Stimulated activated CD8-positive, alpha-beta memory T cell treated with anti-CD3 and anti-CD28 coated beads, Interleukin-7, amount 100 ng/mL, for 48 hours (primary cell): ENCODE measurements at regions not wholly inside any gene's neighbourhood (a gene's known extent, or its start where the extent isn't known, plus 50 kb on each side); places are given as distances from the start of the nearest gene placed in this dataset.

Experiments used
- DNase-seq, 2 donors: peaks; one replicate each; pipeline ENCODE4 v3.0.0-alpha.2; 2020; ENCODE audit warnings: low read depth in 1 of 2; ENCODE audit errors: extremely low read depth in 1 of 2

GRCh38 chr9:86663905-86664304 is 283.4 kb downstream of the GAS1 start:
- DNase-seq: no peak

GRCh38 chr9:86662890-86663468 is 284.3 kb downstream of the GAS1 start:
- no peak for DNase-seq

- no peak for DNase-seq
Measured at GRCh38 chr9:86660146-86660943, 287.0 kb downstream of the GAS1 start.

GRCh38 chr9:86659413-86660046 is 287.8 kb downstream of the GAS1 start:
- no peak for DNase-seq

DNA sequence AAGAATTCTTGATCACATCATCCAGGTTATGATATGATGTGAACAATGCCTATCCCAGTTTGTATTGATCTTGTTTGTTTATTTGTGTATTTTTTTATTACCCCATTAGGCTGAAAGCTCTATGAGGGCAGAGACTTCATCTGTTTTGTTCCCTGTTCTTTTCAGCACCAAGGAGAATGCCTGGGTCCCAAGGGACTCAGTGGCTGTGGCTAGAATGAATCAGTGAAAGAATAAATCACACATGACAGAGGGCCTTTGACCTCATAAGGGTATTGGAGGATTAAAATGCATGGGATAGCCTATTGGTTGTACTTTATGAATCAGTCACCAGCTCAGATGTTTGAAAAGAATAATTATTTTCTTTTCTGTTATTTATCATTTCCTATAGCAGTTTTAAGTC is 292.2 kb downstream of the GAS1 start:
- no peak for DNase-seq

DNA sequence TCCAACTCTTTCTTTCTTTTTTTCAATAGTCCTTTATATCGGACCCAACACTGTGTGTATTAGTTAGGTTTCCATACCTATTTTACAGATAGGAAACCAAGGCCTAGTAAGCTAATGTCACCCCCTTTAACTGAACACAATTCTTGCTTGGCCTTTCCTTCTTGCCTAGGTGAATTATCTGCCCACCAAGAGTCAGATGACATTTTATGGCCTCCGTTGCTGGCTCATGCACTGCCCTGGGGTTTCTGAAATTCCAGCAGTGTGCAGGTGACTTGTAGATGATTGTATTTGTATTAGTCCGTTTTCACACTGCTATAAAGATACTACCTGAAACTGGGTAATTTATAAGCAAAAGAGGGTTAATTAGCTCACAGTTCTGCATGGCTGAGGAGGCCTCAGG is 293.8 kb downstream of the GAS1 start:
- DNase-seq: no peak

GRCh38 chr9:86652736-86653135 is 294.6 kb downstream of the GAS1 start:
- DNase-seq: no peak

DNA sequence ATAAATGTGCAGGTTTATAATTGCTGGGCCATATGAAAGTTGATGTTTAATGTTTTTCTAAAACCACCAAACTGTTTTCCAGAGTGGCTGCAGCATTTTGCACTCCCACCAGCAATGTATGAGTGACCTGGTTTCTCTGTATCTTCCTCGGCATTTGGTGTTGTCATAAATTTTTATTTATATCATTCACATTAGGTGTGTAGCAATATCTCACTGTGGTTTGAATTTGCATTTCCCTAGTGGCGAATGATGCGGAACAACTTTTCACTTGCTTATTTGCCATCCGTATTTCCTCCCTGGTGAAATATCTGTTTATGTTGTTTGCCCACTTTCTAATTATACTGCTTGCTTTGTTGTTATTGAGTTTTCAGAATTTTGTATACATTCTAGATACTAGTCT is 295.7 kb upstream of the TUT7 start:
- DNase-seq: no peak

- no peak for DNase-seq
Measured at GRCh38 chr9:86648828-86649170, 294.6 kb upstream of the TUT7 start.

DNA sequence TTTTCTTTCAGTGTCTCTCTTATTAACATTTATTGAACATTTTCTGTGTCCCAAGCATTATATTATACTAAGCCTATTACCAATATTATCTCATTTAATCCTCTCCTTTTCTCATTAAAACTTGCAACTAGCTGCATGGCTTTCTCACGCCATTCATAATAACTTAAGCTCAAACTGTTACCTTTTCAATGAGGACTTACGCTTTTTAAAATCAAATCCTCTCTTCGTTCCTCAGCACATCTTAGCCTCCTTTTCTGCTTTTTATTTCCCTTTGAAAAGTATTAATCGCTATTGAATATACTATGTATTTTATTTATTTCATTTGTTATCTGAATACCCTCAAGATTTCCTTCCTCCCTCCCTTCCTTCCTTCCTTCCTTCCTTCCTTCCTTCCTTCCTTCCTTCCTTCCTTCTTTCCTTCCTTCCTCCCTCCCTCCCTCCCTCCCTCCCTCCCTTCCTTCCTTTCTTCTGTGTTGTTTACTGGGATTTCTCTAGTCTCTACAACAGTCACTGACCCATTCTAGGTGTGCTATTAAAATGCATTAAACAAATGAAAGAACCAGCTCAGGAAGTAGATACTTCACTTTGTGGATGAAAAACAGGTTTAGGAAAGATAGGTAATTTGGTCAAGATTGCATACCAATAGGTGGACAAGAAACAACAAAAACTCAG is 294.1 kb upstream of the TUT7 start:
- DNase-seq: no peak

DNA sequence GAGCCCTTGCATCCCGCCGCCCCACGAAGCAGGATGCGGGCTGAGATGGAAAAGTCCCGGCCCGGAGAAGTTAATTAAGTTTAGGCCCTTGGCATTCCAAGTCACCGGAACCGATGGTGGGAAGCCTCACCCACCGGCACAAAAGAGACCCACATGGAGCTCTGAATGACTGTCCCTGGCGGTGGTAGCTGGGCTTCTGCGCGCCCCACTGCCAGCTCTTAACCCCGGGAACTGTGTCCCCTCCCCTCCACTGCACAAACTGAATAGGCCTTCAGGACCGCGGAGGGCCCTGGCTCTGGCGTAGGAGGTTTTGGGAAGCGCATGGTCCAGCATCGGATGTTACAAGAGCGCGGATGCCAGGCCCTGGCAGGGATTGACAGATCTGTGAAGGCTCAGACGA is 291.1 kb upstream of the TUT7 start:
- no peak for DNase-seq

- no peak for DNase-seq
Measured at GRCh38 chr9:86644675-86645034, 290.4 kb upstream of the TUT7 start.

DNA sequence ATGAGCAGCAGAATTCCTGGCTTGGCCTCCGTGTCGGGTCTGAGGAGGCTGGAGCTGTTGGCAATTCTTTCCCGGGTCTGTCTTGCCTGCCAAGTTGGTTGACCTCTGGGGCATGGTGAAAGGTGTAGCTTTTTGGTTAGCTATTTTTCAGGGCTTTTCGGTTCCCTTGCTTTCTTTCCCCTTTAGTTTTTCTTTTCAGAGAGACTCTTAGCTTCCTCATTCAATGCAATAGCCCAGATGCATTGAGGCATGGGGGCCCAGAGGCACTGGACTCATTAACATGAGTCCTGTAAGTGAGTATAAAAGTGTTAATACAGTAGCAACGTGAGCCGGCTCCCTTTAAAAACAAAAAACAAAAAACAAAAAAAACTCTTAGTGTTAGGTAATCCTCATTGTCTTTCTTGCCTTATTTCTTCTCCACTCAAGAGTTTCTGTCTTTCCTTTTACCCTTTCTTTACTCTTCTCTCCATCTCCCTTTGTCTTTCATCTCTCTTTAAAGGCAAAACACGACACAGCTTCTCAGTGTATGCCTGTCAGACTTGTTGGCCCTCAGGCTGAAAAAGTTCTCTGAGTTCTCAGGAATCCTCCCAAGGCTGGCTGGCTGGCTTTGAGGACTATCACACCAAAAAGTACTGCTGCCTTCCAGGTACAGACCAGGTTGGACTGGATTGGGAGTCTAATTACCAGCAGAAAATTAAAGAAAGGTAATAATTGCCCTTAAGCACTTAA is 289.9 kb upstream of the TUT7 start:
- DNase-seq: no peak

DNA sequence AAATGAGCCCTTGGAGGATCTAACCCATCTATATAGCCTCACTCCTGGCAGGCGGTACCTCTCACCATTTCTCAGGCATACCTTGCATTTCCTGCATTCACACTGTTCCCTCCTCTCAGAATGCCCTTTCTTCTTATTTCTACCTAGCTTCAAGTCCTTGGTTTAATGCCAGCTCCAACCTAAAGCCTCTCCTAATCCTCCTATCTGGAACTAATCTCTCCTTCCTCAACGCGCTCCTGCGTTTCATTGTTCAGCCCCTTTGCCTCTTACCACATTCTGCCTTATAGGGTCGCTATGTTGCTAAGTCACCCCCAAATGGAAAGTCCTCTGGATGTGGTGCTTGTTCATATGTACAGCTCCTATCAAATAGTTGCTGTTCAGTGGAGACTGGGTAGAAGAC is 288.5 kb upstream of the TUT7 start:
- no peak for DNase-seq

- DNase-seq: no peak
Measured at GRCh38 chr9:86641970-86642369, 287.8 kb upstream of the TUT7 start.

DNA sequence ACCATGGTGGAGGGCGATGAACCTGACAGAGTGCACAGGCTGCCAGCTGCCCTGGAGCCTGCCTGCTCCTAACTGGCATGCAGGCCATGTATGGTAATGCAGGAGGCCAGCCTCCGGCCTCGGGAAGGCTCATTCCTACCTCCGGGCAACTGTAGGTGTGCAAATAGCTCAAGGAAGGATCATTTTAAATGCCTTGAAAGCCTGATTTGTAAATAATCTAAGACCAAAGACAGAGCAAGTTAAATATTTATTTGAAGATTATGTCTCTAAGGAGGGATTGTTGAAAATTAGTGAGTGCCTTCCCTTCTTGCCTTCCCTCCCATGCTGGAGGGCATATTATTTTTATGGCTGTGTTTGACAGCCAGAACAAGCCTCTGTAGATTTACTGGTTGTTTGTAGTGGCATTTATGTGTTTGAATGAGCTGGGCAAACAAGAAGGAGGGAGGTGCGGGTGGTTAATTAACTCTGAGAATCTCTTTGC is 285.7 kb upstream of the TUT7 start:
- DNase-seq: no peak

DNA sequence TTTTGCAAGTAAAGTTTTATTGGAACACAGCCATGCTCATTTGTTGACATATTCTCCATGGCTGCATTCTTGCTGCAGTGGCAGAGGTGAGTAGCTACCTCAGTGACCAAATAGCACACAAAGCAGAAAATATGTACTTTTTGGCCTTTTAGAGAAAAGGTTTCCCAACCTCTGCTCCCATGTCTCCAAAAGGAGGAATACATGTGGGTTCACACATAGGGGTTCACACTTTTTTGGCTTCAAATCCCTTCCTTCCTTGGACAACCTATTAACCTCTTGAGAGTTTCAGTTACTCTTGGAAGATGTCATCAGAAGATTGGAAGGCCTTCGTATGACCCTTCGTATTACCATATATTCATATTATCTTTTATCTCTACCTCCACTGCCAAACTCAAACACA is 285.1 kb upstream of the TUT7 start:
- DNase-seq: no peak

DNA sequence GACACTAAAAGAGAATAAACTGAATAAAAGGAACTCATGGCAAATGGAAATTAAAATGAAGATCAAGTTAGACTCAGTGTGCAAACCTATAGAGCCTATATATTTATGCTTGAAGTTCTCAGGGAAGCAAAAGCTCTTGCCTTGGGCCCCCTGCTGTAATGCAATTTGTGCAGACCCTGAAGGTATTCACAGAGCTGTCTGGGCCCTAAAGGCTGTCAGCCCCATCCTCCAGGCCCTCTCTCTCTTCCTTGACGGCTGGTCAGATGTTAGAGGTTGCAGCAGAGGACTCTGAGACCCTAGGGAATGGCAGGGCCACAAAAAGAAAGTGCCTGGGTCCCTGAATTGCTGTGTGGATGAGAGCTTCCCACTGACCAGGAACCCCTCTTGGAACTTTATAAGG is 283.9 kb upstream of the TUT7 start:
- no peak for DNase-seq

DNA sequence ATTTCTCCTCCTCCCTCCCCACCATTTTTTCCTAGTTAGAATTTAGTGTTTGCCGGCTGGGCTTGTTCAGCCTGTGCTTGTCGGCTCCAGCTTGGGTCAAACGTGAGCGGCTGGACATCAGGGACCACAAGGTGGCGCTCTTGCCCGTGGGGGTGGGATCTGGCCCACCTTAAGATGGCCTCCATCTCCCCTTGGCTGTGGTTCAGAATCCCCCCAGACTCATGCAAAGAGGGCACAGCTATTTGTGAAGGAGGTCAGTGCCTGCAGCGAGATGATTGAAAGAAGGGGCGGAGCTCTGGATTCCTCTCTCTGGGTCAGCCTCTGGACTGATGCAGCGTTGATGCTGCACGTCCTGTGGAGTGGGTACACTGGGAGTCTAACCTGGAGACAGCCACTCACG is 283.3 kb upstream of the TUT7 start:
- DNase-seq: peak in 1 of 2 donors; percentile 5

GRCh38 chr9:86636519-86636918 is 282.3 kb upstream of the TUT7 start:
- no peak for DNase-seq

DNA sequence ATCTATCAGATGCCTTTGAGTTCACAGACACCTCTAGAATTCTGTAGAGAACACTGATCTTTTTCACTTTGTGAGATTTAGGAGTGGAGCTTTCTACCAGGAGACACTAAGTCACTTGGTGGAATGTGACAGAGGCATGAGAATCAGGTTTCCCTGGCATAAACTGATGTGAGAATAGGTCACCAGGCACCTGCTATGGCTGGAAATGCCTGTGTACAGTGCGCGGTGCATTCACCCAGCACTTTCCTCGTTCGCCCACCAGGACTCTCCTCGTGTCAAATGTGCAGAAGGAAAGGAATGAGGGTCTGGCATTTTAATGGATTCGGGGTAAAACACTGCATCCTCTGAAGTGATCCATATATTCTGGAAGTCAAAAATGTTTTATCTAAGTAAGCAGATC is 281.8 kb upstream of the TUT7 start:
- no peak for DNase-seq
